ENCODE measurements at regions not wholly inside any gene's neighbourhood (a gene's known extent, or its start where the extent isn't known, plus 50 kb on each side); places are given as distances from the start of the nearest gene placed in this dataset.
"Not testable (repeated sequence)": the region's sequence is repeated elsewhere in the genome, so short reads cannot be mapped to it uniquely, and the experiment has no call there.

GRCh38 chr10:45243261-45243660 lies 72.1 kb downstream of the OR13A1 start:
- no peak for ATAC-seq
- TF ChIP-seq ISL1 (CRISPR knock-in tag; IDR thresholded peaks at IDR 0.05) (no peak), PPARA (CRISPR knock-in tag; IDR thresholded peaks at IDR 0.05; ENCODE audit: borderline replicate concordance) (no peak), ARNTL (CRISPR knock-in tag; IDR thresholded peaks at IDR 0.05; ENCODE audit: borderline replicate concordance, low read depth) (no peak), ZC3H10 (CRISPR knock-in tag; IDR thresholded peaks at IDR 0.05) (no peak), CSDC2 (CRISPR knock-in tag; IDR thresholded peaks at IDR 0.05) (no peak), BACH2 (CRISPR knock-in tag; IDR thresholded peaks at IDR 0.05; ENCODE audit: borderline replicate concordance) (no peak), ZNF565 (CRISPR knock-in tag; conservative IDR thresholded peaks at IDR 0.05; ENCODE audit: low read depth) (no peak), OSR1 (CRISPR knock-in tag; IDR thresholded peaks at IDR 0.05) (no peak), CSRNP3 (CRISPR knock-in tag; IDR thresholded peaks at IDR 0.05) (no peak), ESRRG (CRISPR knock-in tag; IDR thresholded peaks at IDR 0.05) (no peak), ZFP30 (CRISPR knock-in tag; IDR thresholded peaks at IDR 0.05) (no peak), GLIS3 (CRISPR knock-in tag; IDR thresholded peaks at IDR 0.05) (no peak)
- TF ChIP-seq, protein P1, sequence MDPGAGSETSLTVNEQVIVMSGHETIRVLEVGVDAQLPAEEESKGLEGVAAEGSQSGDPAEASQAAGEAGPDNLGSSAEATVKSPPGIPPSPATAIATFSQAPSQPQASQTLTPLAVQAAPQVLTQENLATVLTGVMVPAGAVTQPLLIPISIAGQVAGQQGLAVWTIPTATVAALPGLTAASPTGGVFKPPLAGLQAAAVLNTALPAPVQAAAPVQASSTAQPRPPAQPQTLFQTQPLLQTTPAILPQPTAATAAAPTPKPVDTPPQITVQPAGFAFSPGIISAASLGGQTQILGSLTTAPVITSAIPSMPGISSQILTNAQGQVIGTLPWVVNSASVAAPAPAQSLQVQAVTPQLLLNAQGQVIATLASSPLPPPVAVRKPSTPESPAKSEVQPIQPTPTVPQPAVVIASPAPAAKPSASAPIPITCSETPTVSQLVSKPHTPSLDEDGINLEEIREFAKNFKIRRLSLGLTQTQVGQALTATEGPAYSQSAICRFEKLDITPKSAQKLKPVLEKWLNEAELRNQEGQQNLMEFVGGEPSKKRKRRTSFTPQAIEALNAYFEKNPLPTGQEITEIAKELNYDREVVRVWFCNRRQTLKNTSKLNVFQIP (CRISPR knock-in tag; IDR thresholded peaks at IDR 0.05; ENCODE audit: borderline replicate concordance, low read depth): no peak

GRCh38 chr10:45246522-45246921 lies 68.9 kb downstream of the OR13A1 start:
- ATAC-seq: no peak
- TF ChIP-seq ZFP30 (CRISPR knock-in tag; IDR thresholded peaks at IDR 0.05) (no peak), SNAI2 (CRISPR knock-in tag; IDR thresholded peaks at IDR 0.05) (no peak), ESRRG (CRISPR knock-in tag; IDR thresholded peaks at IDR 0.05) (no peak), TOX (CRISPR knock-in tag; IDR thresholded peaks at IDR 0.05; ENCODE audit: borderline replicate concordance) (no peak), CSRNP3 (CRISPR knock-in tag; IDR thresholded peaks at IDR 0.05) (no peak), BACH2 (CRISPR knock-in tag; IDR thresholded peaks at IDR 0.05; ENCODE audit: borderline replicate concordance) (no peak), ZNF565 (CRISPR knock-in tag; conservative IDR thresholded peaks at IDR 0.05; ENCODE audit: low read depth) (no peak), ZC3H10 (CRISPR knock-in tag; IDR thresholded peaks at IDR 0.05) (no peak), TCF4 (CRISPR knock-in tag; IDR thresholded peaks at IDR 0.05; ENCODE audit: borderline replicate concordance) (no peak), CSDC2 (CRISPR knock-in tag; IDR thresholded peaks at IDR 0.05) (no peak), ISL1 (CRISPR knock-in tag; IDR thresholded peaks at IDR 0.05) (no peak), GLIS3 (CRISPR knock-in tag; IDR thresholded peaks at IDR 0.05) (no peak), ZFP3 (CRISPR knock-in tag; IDR thresholded peaks at IDR 0.05) (no peak)
- TF ChIP-seq, protein P1 (CRISPR knock-in tag; IDR thresholded peaks at IDR 0.05; ENCODE audit: borderline replicate concordance, low read depth): no peak
- TF ChIP-seq, protein P2, sequence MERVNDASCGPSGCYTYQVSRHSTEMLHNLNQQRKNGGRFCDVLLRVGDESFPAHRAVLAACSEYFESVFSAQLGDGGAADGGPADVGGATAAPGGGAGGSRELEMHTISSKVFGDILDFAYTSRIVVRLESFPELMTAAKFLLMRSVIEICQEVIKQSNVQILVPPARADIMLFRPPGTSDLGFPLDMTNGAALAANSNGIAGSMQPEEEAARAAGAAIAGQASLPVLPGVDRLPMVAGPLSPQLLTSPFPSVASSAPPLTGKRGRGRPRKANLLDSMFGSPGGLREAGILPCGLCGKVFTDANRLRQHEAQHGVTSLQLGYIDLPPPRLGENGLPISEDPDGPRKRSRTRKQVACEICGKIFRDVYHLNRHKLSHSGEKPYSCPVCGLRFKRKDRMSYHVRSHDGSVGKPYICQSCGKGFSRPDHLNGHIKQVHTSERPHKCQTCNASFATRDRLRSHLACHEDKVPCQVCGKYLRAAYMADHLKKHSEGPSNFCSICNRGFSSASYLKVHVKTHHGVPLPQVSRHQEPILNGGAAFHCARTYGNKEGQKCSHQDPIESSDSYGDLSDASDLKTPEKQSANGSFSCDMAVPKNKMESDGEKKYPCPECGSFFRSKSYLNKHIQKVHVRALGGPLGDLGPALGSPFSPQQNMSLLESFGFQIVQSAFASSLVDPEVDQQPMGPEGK (CRISPR knock-in tag; IDR thresholded peaks at IDR 0.05; ENCODE audit: borderline replicate concordance): no peak

- ATAC-seq: peak; percentile 87
- no peak for TF ChIP-seq ZC3H10 (CRISPR knock-in tag; IDR thresholded peaks at IDR 0.05)
- no peak for TF ChIP-seq RARB (CRISPR knock-in tag; IDR thresholded peaks at IDR 0.05)
- TF ChIP-seq, protein P2 (CRISPR knock-in tag; IDR thresholded peaks at IDR 0.05; ENCODE audit: borderline replicate concordance): no peak
- no peak for TF ChIP-seq ZNF8 (CRISPR knock-in tag; IDR thresholded peaks at IDR 0.05)
- TF ChIP-seq OSR1 (CRISPR knock-in tag; IDR thresholded peaks at IDR 0.05): no peak
- no peak for TF ChIP-seq TCF4 (CRISPR knock-in tag; IDR thresholded peaks at IDR 0.05; ENCODE audit: borderline replicate concordance)
- no peak for TF ChIP-seq BACH2 (CRISPR knock-in tag; IDR thresholded peaks at IDR 0.05; ENCODE audit: borderline replicate concordance)
- TF ChIP-seq PPARA (CRISPR knock-in tag; IDR thresholded peaks at IDR 0.05; ENCODE audit: borderline replicate concordance): no peak
- TF ChIP-seq CSRNP3 (CRISPR knock-in tag; IDR thresholded peaks at IDR 0.05): no peak
These were observed 65.3 kb downstream of the OR13A1 start for GRCh38 chr10:45249978-45250693.

DNA sequence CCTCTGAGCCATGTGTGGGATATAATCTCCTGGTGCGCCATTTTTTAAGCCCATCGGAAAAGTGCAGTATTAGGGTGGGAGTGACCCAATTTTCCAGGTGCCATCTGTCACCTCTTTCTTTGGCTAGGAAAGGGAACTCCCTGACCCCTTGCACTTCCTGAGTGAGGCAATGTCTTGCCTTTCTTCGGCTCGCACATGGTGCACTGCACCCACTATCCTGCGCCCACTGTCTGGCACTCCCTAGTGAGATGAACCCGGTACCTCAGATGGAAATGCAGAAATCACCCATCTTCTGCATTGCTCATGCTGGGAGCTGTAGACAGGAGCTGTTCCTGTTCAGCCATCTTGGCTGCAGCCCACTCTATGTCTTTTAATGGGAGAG lies 64.7 kb downstream of the OR13A1 start:
- not testable (repeated sequence) for ATAC-seq
